Stimulated activated CD4-positive, alpha-beta T cell treated with anti-CD3 and anti-CD28 coated beads, Interleukin-4, amount 100 ng/mL, for 4 hours (primary cell): ENCODE measurements at regions not wholly inside any gene's neighbourhood (a gene's known extent, or its start where the extent isn't known, plus 50 kb on each side); places are given as distances from the start of the nearest gene placed in this dataset.
"Not testable (repeated sequence)": the region's sequence is repeated elsewhere in the genome, so short reads cannot be mapped to it uniquely, and the experiment has no call there.

ENCODE experiments used
- DNase-seq, 2 experiments: peaks; one replicate each; pipeline ENCODE4 v3.0.0-alpha.2; 2020

DNA sequence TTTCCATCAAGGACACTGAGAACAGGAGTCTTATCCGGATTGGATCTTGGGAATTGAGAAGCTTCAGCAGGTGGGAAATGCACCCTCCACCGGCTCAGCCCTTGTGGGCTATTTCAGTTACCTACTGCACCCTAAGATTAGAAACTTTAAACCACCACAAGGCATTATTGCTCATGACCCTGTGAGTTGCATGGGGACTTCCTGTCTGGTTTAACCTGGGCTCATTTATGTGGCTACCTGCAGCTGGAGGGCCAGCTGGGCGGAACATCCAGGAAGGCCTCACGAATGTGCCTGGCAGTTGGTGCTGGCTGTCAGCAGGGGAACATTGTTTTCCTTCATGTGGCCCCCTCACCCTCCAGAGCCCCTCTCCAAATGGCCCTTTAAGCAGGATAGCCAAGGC lies 164.1 kb downstream of the DEFB131A start:
- no peak for DNase-seq

DNA sequence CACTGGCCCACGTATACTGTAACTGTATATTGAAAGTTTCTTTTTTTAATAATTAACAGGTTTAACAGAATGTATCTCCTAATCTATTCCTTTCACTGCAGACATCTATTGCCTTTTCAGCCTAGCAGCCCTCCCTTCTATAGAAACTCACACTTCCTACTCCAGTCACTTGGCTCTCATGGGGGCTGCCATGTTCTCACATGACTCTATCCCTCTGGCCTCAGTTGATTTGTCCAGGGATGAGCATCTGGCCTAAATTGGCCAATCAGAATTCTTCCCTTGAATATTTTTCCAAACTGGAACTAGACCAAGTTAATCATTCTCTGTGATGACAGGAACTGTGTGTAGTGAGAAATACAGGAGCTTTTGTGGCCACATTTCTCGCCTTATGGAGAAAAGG lies 166.1 kb downstream of the DEFB131A start:
- DNase-seq, result not testable (repeated sequence)

DNA sequence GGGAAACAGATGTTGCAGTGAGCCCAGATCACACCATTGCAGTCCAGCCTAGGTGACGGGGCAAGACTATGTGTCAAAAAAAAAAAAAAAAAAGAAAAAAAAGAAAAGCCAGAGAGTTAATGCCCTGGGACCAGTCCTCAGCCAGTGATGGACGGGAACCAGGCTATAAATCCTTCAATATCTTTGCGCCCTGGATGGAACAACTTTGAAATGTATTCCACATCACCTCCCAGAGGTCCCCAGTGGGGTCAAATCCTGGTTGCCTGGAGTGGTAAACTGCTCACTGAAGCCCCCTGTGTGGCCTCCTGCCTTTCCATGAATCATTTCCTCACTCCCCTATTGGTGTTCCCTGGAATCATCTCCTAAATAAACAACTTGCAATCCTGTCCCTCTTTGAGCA lies 166.9 kb downstream of the DEFB131A start:
- no peak for DNase-seq

- DNase-seq, result not testable (repeated sequence)
Measured at GRCh38 chr4:9636411-9636810, 145.0 kb upstream of the DRD5 start.

- DNase-seq, result peak in 1 of 2 experiments; percentile 1
Measured at GRCh38 chr4:9659678-9660077, 121.8 kb upstream of the DRD5 start.

DNA sequence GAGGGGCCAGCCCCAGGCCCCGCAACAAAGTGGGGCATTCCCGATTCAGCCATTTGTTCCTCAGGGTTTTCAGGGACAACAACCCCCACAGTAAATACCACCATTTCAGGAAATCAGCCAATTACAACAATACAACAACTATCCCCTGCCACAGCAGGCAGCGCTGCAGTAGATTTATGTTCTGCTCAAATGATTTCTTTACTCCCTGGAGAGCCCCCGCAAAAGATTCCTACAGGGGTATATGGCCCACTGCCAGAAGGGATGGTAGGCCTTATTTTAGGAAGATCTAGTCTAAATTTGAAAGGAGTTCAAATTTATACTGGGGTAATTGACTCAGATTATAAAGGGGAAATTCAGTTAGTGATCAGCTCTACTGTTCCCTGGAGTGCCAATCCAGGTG lies 120.5 kb upstream of the DRD5 start:
- DNase-seq, result not testable (repeated sequence)

- not testable (repeated sequence) for DNase-seq
Measured at GRCh38 chr4:9670725-9671124, 110.7 kb upstream of the DRD5 start.

- not testable (repeated sequence) for DNase-seq
Measured at GRCh38 chr4:9677357-9677756, 104.1 kb upstream of the DRD5 start.

- no peak for DNase-seq
Measured at GRCh38 chr4:9679704-9680478, 101.5 kb upstream of the DRD5 start.

DNA sequence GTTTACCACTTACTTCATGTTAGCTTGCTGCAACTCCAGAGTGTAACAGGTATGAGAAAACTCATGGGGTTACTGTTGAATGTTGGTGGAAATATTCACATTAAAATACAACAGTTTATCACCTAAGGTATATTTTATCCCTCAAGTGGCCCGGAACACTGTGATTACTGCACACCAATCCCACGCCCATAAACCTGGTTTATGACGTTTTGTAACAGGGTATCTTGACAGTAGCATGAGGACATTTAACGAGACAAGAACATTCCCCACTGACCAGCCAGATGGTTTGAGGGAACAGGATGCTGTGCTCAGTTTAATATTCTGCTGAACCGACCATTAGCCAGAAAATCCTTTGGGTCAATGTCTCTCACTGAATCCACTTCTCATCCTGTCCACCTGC lies 98.3 kb upstream of the DRD5 start:
- DNase-seq, result not testable (repeated sequence)

- DNase-seq, result not testable (repeated sequence)
Measured at GRCh38 chr4:9685016-9685415, 96.4 kb upstream of the DRD5 start.

- DNase-seq, result no peak
Measured at GRCh38 chr4:9685692-9686091, 95.7 kb upstream of the DRD5 start.

DNA sequence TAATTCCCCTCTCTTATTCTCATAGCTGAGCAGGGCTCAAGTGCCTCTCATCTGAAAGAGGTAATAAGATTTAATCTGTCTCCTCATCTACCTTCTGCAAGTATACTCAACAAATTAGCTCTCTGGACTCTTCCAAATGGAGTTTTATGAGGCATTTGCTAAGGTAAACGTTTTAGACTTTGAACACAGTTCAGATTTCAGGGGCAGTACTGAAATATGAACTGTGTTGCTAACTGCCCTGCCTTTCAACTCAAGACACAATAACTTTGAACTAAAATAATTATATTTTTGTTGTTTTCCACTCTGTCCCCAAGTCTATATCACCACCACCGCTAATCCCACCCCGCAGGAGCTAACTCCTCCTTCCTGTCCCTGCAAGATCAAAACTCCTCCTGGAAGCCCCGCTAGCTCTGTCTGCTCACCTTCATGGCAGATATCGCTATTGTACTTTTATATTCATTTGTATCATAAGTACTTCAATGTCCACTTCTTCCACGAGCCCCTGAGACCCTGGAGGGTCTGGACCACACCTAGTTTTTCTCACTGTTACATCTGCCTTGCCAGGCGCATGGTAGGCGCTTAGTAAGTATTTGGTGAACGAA lies 90.7 kb upstream of the DRD5 start:
- not testable (repeated sequence) for DNase-seq

DNA sequence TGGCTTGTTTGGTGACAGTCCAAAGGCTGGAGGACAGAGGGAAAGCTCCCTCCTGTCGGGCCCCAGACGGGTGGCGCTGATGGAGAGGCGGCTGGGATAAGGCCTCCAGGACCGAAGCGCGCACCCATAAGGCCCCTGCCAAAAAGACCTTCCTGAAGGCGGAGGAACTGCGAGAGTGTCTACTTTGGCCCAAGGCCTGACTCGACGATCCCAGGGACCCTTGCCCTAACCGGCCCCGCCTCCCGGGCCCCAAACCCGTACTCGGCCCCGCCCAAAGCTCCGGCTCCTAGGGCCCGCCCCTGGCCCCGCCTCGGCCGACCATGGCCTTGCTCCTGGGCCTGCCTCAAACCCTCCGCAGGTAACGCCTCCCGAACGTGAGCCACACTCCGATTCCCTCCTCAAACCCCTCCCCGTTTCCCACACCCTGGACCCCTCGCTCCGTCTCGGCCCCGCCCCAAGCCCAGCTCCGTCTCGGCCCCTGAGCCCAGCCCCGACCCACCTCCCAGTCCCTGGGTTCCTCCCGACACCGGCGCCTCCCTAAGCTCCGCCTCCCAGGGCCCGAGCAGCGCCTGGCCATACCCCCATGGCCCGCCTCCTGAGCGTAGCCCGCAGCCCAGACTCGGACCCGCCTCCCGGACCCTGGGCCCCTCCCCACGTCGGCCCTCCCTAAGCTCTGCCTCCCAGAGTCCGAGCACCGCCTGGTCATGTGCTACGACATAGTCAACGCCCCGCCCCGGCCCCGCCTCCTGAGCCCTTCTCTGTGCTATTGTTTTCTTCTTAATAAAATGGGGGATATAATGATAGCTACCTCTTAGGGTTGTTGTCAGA lies 90.0 kb upstream of the DRD5 start:
- peak; percentile 83 to 86 for DNase-seq

DNA sequence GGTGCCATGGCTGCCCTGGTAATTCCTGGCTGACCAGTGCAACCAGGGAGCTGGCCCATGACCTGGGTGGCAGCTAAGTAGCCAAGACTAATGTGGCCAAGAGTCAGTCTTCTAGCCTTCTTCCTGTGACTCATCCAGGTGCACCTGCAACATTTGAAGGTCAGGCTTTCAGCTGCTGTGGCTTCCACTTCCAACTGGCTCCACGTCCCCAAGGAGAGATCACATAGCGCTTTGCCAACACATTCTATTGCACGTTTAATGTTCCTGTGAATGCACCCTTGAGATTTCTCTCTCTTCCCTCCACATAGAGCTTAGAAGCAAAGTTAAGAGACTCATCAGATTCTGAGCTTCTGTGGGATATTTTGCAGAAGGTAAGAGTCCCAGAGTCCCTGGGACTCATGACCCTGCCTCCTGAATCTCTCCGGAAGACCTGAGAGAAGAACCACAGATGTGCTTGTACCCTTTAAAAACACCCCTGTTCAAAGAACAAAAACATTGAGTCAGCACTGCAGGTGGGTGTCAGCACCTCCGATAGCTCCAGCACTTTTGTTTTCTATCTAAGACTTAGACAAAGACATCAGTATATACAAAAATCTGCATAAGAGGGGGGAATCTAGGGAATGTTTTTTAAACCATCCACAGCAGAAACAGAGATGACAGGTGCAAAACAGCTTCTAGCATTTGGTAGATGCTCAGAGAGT lies 88.5 kb upstream of the DRD5 start:
- DNase-seq, result not testable (repeated sequence)

DNA sequence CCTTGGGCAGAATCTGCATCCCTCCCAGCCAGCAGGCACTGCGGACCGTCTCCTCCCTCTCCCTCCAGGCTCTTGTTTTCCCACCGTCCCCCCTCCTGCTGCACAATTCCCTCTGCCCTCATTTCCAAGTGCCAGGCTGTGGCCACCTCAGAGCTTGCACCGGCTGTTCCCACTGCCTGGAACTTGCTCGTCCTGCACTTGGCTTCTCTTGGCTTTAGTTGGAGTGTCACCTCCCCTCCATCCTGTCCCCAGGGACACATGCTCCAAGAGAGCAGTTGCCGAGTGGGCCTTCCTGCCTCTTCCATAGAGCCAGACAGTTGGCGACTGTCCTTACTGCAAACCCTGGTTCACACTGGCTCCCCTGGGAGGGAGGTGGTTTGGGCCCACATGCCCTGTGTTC lies 87.0 kb upstream of the DRD5 start:
- DNase-seq, result not testable (repeated sequence)

DNA sequence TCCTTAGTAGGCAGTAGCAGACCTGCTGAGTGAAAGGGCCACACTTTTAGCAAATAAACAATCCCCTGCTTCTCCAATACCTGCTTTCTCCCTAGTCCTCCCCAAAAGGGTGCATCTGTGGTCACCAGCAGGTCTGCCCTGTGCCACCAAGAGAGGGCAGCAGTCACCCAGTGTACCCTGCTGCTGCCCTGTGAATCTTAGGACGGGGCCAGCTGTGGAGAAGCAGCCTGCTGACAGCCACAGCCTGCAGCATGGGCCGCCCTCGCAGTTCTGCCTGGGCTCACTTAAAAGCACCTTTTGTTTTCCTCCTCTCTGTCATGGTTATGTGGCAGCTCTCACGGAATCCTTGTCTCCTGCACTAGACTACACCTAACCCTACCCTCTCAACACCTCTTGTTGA lies 85.4 kb upstream of the DRD5 start:
- peak; percentile 5 to 8 for DNase-seq

DNA sequence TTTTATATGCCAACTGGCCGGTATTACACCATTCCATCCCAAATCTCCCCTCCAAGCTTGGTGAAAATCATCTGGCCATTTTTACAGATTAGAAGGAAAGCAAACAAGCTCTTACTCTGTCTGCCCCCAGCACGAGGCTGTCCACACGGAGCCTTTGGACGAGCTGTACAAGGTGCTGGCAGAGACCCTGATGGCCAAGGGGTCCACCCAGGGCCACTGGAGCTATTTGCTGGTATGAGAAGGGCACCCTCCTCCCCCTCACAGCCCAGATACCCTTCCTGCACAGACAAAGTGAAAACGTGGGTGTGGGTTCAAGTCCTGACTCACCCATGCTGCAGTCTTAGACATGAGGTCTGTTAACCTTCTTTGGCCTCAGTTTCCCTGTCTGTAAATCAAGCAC lies 84.9 kb upstream of the DRD5 start:
- not testable (repeated sequence) for DNase-seq

DNA sequence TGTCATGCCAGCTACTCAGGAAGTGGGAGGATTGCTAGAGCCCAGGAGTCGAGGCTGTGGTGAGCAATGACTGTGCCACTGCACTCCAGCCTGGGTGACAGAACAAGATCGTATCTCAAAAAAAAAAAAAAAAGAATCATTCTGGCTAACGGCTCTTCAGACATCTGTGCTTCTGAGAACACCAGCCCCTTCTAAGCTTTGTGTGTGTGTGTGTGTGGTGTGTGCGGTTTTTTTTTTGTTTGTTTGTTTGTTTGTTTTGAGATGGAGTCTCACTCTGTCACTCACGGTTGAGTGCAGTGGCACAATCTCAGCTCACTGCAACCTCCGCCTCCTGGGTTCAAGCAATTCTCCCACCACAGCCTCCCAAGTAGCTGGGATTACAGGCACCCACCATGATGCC lies 79.4 kb upstream of the DRD5 start:
- DNase-seq, result not testable (repeated sequence)

GRCh38 chr4:9702696-9703095 lies 78.7 kb upstream of the DRD5 start:
- not testable (repeated sequence) for DNase-seq

DNA sequence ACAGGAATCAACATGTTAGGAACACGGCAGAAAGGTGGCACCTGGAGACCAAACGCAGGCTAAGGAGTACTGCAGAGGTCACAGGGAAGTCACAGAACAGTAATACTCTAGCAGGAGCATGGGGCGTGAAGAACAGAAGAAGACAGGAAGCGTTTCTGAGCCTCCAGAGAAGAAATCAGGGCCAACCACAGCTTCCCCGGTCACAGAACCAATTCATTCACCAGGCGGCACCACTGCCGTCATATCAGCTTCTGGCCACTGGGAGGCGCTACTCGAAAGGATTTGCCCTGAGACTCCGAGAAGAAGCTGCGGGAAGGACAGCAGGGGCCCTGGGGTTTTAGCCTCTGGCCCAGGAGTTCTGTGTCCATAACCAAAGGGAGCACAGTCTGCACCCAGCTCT lies 78.0 kb upstream of the DRD5 start:
- DNase-seq, result peak; percentile 36 to 47

- DNase-seq, result not testable (repeated sequence)
Measured at GRCh38 chr4:9704126-9704525, 77.3 kb upstream of the DRD5 start.
